GM21390 (cell line): ENCODE measurements at regions not wholly inside any gene's neighbourhood (a gene's known extent, or its start where the extent isn't known, plus 50 kb on each side); places are given as distances from the start of the nearest gene placed in this dataset.

Experiments
- ATAC-seq: cut with Tn5 transposase; IDR thresholded peaks from one replicate; pipeline ENCODE4 v1.9.1; 2021; ENCODE audit not compliant: unreplicated experiment

DNA sequence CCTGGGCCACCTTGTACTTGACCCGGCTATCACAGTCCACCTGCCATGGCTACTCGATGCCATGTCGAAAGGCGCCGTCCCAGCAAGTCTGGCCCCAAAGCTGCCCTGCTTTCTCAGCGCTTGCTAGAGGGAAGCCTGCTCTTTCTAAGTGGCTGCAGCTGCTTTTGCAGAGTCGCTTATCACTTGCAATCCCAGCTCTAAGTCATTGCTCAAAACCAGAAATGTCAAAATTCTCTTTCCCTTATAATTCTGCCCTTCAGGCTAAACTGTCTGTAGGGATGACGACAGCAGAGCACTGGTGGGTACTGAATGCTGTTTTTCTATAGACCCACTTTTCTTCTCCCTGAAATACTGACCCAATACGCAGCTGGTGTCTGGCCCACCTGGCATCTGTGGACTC is 184.2 kb downstream of the ENGASE start:
- ATAC-seq: no peak

DNA sequence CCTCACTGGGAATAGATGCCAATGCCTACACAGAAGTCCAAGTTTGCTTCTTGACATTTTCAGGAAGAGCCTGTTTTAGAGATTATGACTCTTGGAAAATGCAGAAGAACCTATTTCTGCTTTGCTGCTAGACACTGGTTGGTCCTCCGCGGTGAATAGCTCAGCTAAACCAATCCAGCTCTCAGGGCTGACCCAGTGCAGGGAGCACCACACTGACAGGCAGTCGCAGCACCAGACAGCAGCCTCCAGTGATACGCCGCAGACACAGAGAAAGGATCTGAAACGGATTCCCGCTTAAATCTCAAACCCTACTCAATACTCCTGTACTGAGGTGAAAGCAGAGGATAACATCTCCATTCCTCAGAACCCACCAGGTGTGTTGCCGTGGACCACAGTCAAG is 183.4 kb downstream of the ENGASE start:
- ATAC-seq: no peak

- ATAC-seq: no peak
These were observed 181.4 kb downstream of the ENGASE start for GRCh38 chr17:79255926-79256585.

GRCh38 chr17:79255456-79255855 is 180.8 kb downstream of the ENGASE start:
- ATAC-seq: no peak

DNA sequence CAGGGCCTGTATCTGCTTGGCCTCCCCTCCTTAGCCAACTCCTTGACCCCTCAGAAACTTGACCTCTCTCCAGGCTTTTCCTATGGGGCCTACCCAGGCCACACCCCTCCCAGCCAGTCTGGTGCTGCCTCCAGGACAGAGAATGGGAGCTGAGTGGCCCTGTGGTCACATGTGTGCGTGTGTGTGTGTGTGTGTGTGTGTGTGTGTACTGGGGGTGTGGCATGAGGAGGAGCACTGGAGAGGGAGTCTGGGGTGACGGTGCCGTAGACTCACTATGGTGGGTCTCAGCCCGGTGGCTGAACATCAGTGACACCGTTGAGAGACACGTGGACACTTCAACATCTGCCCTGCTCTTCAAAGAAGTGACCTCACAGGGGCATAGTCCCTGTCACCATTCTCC is 180.4 kb downstream of the ENGASE start:
- no peak for ATAC-seq

DNA sequence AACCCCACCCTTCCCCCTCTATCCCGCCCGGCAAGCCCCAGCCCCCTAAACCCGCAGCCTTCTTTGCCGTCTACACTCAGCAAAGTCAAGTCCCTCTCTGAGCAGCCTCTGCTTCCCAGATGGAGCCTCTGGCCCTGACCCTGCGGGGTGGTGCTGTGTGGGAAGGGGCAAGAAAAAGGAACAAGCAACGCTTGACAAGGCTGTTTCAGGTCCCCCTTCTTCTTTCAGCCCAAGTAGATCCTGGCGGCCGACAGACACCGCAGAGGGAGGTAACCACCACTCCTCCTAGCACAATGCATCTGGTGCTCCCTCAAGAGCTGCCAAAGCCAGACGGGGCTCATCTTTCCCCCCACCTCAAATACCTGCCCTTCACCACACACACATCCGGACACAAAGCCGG is 178.3 kb downstream of the ENGASE start:
- no peak for ATAC-seq

GRCh38 chr17:79251824-79252223 is 177.2 kb downstream of the ENGASE start:
- no peak for ATAC-seq

- no peak for ATAC-seq
These were observed 175.4 kb downstream of the ENGASE start for GRCh38 chr17:79249929-79250521.

DNA sequence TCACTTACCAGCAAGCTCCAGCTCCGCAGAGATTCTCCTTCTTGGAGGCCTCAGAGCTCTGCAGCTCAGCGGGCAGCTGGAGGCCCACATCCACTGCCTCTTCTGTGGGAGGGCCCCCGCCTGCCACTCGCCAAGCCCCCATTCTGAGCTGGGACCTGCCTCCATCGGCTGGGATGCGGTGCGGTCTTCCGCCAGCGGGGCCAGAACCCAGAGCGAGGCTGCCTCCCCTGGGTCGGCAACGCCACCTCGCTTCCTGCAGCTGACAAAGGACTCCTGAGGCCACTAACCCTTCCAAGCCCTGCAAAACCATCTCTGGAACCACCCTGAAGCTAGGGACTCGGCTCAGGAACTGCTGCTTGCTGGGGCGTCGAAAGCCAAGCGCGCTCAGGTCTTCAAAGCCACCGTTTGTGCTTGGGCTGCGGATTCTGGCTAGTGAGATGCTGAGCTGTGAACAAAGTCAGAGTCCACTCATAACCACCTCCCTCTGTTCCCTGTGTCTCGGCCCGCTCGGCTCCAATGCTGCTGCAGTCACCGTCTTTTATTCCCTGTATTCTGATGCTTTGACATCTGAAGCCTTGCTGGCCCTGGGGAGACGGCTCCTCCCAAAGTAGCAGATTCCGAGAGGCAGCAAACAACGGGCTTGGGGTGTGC is 174.3 kb downstream of the ENGASE start:
- no peak for ATAC-seq

DNA sequence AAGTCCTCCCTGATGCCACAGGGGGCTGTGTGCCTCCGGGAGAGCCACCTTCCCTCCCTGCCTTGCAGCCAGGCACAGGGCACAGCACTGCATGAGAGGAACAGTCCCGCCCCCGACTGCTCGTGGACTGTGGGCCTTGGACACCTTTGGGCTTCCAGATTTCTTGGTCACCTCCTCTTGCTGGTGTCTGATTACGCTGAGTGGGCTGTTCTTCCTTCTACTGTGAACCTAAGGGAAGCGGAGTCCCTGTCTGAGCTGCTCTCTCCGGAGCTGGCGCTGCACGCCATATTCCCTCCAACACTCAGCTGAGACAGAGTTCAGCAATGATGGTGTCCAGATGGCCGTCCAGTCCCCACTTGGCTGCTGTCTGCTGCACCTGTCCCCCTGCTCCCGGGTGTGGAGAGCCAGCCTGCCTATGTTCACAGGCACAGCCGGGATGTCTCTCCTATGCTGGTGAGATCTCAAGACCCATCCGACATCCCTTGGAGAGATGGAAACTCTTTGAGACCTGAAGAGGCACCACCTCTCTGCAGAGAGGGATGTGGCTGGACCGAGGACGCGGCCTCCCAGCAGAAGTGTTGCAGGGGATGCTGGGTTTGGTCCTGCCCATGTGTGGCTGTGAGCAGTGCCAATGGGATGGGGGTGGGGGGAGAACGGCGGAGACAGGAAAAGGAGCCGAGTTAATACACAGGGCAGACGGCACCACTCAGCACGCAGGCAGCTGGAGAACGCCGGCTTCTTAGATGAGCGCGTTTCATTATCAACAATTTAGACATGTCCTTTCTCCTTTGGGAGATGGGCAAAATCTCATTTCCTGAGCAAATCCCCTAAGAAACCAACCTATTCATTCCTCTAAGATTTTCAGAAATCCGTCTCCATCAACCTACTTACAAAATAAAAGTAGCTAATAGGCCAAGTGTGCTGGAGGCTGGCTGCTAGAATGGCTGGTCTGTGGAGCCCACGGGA is 171.9 kb downstream of the ENGASE start:
- no peak for ATAC-seq

DNA sequence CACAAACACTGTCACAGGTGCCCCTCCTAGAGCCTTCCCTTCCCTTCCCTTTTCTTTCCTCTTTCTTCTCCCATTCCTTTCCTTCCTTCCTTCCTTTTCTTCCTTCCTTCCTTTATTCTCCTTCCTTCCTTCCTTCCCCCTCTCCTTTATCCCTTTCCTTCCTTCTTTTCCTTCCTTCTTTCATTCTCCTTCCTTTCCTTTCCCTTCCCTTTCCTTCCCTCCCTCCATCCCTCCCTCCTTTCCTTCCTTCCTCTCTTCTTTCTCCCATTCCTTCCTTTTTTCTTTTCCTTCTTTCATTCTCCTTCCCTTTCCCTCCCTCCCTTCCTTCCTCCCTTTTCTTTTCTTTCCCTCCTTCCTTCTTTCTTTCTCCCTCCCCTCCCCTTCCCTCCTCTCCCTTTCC is 170.0 kb downstream of the ENGASE start:
- no peak for ATAC-seq

DNA sequence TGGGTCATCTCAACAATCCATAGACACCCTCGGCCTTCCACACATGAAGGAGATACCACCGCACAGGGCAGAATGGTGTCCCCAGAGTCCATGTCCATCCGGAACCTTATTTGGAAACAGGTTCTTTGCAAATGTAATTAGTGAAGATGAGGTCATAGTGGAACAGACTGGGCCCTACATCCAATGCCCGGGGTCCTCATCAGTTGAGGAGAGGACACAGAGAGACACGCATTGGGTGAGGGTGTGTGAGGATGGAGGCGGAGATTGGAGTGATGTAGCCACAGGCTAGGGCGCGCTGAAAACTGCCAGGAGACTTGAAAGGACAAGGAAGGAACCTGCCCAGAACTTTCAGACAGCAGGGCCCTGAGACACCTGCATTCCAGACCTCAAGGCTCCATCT is 169.4 kb downstream of the ENGASE start:
- ATAC-seq: no peak

GRCh38 chr17:79243603-79243990 is 169.0 kb downstream of the ENGASE start:
- no peak for ATAC-seq

GRCh38 chr17:79242873-79243602 is 168.4 kb downstream of the ENGASE start:
- no peak for ATAC-seq

- no peak for ATAC-seq
These were observed 167.8 kb downstream of the ENGASE start for GRCh38 chr17:79242393-79242792.

DNA sequence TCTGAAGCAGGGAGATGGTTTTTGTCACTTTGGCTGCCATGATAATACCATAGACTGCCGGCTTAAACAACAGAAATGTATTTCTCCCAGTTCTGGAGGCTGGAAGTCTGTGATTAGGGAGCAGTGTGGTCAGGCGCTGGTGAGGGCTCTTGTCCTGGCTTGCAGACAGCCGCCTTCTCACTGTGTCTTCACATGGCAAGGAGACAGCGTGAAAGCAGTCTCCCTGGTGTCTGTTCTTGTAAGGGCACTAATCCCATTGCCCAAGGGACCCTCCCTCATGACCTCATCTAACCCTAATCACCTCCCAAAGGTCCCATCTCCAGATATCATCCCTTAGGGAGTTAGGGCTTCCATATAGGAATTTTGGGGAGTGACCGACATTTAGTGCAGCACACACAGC is 167.0 kb downstream of the ENGASE start:
- ATAC-seq: no peak

DNA sequence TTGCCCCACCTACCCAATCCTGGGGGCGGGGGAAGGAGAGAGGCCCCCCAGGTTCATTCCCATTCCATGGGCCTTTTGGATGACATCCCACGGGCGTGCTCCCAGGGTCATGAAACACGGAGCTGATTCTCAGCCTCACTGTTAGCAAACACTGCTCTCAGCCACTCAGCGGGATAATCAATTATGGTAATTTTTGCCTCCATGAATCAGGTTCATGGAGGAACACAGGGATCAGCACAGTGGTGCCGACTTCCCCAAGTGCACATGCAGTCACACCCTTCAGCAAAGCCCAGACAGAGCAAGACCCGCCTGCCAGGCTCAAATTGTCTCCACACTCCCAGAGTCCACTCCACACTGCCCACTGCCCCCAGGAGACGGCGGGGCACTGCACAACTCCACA is 164.6 kb downstream of the ENGASE start:
- no peak for ATAC-seq

DNA sequence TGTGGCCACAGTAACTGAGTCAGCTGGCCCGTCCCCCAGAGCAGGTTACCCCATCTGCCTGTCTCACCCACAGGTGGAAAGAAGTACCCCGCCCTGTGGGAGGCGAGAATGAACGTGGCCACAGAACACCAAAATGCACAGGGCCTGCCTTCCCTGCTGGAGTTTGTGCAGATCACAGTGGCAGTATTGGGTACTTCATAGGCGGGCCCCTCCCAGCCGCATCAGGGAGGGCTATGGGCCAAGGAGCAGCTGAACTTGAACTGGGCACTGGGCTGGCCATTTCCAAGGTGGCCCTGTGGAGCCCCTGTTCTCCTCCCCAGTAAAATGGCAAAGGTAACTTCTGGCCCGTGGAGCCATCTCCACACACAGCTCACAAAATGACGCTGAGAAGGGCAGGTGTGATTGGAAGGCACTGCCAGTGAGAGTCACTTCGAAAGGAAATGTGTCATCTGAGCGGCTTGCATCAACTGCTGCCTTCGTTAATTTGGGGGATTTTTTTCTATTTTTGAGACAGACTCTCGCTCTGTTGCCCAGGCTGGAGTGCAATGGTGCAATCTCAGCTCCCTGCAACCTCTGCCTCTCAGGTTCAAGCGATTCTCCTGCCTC is 162.9 kb downstream of the ENGASE start:
- ATAC-seq: no peak

- ATAC-seq: no peak
These were observed 161.2 kb downstream of the ENGASE start for GRCh38 chr17:79235808-79236207.

GRCh38 chr17:79233916-79234551 is 159.4 kb downstream of the ENGASE start:
- ATAC-seq: no peak
